ENCODE measurements at regions not wholly inside any gene's neighbourhood (a gene's known extent, or its start where the extent isn't known, plus 50 kb on each side); places are given as distances from the start of the nearest gene placed in this dataset.
A peak's percentile ranks its signal among the peaks of the same experiment; 100 is the strongest.
"Not testable (repeated sequence)": the region's sequence is repeated elsewhere in the genome, so short reads cannot be mapped to it uniquely, and the experiment has no call there.

DNA sequence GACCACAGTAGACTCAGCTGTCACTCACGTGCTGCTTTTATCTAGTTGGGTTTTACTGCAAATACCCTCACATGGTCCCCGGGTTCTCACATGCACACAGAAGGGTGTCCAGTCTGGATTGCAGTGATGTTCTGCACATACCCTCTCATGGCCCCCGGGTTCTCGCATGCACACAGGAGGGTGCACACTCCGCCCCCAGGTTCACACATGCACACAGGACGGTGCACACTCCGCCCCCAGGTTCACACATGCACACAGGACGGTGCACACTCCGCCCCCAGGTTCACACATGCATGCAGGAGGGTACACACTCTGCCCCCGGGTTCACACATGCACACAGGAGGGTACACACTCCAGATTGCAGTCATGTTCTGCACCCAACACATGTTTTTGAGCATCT, 224.3 kb downstream of the ERMARD start:
- DNase-seq, result peak; percentile 31
- intact Hi-C loops (cut with DNase I), result no loop called here

DNA sequence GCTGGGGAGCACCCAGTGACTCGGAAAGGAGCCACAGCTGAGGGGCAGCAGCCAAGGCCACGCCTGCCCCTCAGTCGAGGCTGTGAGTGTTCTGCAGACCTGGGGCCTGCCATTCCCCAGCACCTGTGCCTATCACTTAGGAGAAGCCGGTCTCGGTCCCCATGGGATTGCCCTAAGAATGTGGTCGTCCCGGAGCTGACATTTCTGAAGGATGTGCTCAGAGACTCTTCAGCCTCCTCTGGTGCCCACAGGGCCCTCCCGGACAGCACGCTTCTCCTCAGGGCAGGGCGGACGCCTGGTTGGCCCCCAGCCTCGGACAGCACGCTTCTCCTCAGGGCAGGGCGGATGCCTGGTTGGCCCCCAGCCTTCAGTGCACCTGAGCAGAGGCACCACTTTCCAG, 223.9 kb downstream of the ERMARD start:
- intact Hi-C loops (cut with DNase I), result no loop called here
- Histone ChIP-seq H3K27me3 (peaks cover 4% of the 10 kb centered on the region), H3K27ac (no peak overlapping the region), H3K4me3 (no peak overlapping the region), H3K4me1 (peaks cover 6% of the 10 kb centered on the region), H3K36me3 (no peaks in the 10 kb centered on the region), H3K9me3 (no peaks in the 10 kb centered on the region)
- DNase-seq (peak; percentile 57), ATAC-seq (no peak)
- TF ChIP-seq, protein P1, sequence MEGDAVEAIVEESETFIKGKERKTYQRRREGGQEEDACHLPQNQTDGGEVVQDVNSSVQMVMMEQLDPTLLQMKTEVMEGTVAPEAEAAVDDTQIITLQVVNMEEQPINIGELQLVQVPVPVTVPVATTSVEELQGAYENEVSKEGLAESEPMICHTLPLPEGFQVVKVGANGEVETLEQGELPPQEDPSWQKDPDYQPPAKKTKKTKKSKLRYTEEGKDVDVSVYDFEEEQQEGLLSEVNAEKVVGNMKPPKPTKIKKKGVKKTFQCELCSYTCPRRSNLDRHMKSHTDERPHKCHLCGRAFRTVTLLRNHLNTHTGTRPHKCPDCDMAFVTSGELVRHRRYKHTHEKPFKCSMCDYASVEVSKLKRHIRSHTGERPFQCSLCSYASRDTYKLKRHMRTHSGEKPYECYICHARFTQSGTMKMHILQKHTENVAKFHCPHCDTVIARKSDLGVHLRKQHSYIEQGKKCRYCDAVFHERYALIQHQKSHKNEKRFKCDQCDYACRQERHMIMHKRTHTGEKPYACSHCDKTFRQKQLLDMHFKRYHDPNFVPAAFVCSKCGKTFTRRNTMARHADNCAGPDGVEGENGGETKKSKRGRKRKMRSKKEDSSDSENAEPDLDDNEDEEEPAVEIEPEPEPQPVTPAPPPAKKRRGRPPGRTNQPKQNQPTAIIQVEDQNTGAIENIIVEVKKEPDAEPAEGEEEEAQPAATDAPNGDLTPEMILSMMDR (IDR thresholded peaks at IDR 0.05), result no peak

More for the DNA sequence above, 224.3 kb downstream of the ERMARD start:
- ATAC-seq, result no peak
- TF ChIP-seq, protein P1 (IDR thresholded peaks at IDR 0.05), result no peak
- Histone ChIP-seq H3K27me3 (peaks cover 6% of the 10 kb centered on the region), H3K36me3 (no peaks in the 10 kb centered on the region), H3K9me3 (no peaks in the 10 kb centered on the region), H3K4me3 (no peak overlapping the region), H3K4me1 (peaks cover 6% of the 10 kb centered on the region), H3K27ac (no peak overlapping the region)

DNA sequence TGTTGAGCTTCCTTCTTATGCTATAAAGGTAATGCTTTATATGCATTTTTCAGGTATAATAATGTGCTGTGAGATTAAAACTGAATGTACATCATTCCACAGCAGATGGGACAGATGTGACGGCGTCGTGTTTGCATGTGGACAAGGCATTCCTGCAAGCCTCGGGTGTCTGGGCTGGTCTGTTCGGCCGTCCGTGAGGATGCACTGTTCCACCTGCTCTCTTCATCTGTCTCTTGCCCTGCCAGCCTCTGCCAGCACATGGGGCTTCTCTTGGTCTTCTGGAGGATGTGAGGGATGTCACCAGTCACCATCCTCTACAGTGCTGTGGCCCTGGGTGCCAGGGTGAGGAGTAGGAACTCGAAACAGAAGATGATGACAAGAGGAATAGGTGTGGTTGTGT, 223.2 kb downstream of the ERMARD start:
- no peak for ATAC-seq
- peaks cover 6% of the 10 kb centered on the region for H3K4me1 ChIP-seq
- H3K27ac ChIP-seq, result no peak overlapping the region
- no peaks in the 10 kb centered on the region for H3K9me3 ChIP-seq
- no peaks in the 10 kb centered on the region for H3K36me3 ChIP-seq
- intact Hi-C loops (cut with DNase I), result no loop called here
- no peak overlapping the region for H3K4me3 ChIP-seq
- no peak for DNase-seq
- peaks cover 4% of the 10 kb centered on the region for H3K27me3 ChIP-seq
- TF ChIP-seq, protein P1 (IDR thresholded peaks at IDR 0.05), result no peak

DNA sequence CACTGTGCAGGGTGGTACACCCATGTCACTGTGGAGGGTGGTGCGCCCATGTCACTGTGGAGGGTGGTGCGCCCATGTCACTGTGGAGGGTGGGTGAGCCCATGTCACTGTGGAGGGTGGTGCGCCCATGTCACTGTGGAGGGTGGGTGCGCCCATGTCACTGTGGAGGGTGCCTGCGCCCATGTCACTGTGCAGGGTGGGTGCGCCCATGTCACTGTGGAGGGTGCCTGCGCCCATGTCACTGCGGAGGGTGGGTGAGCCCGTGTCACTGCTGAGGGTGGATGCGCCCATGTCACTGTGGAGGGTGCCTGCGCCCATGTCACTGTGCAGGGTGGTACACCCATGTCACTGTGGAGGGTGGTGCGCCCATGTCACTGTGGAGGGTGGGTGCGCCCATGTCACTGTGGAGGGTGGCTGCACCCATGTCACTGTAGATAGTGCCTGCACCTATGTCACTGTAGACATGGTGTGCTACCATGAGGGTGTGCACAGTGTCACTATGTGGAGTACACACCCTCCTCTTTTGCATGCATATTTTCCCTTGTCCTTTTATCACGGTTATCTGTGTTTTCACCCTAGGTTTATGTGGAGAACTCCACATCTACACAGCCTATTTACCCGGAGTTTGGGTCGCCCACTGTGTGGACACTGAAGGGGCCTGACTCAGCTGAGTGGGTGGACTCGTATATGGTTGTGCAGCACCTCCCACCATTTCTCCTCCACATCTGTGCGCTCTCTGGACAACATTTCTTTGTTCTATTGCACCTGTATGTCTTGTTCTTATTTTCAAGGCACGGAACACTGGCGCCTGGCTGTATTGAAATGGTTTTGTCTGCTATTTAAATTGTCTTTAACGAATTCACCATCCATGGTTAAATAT, 222.4 kb downstream of the ERMARD start:
- H3K4me3 ChIP-seq; H3K27ac ChIP-seq; H3K27me3 ChIP-seq; H3K9me3 ChIP-seq; H3K36me3 ChIP-seq; ATAC-seq; intact Hi-C loops (cut with DNase I); H3K4me1 ChIP-seq: not testable (repeated sequence)
- DNase-seq, result peak; percentile 57

DNA sequence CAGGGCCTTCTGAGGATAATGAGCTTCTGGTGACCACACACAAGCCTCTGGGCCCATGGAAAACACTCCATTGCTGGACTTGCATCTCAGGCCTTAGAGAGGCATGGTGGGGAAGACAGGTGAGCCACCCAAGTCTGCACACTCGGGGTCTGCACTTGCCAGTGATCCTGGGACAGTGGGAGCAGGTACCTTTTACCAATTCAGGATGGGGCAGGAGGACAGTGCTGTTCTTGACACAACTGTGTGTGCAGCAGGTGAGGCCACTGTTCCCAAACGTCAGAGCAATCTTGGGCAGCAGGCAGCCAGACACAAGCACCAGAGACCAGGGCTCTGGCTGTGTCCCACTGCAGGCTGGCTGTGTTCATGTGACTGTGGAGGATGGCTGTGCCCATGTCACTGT, 221.3 kb downstream of the ERMARD start:
- no peak overlapping the region for H3K4me3 ChIP-seq

DNA sequence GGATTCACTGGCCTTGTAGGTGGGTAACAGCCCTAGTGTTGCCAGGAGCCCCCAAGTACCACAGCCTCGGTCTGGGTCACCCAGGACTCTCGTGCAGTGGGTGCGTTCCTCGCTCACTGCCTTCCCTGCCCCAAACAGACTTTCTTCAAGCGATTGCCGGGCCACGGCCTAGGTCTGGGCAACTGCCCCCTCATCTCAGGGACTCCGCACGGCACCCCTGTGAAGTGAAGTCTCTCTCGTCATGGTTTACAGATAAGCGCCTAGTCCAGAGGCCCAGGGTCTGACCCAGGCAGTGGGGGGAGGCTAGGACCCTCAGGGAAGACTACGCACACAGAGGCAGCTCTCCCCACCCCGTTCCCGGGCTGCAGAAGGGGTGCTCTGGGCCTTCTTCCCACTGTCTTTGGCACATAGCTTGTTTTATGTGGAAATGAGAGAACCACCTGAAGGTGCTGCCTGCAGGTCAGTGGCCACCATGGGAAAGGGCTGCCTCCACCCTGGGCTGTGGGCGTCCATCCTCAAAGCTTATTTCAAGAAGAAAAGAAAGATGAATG, 220.8 kb downstream of the ERMARD start:
- intact Hi-C loops (cut with DNase I), result no loop called here
- no peaks in the 10 kb centered on the region for H3K9me3 ChIP-seq
- no peak overlapping the region for H3K27ac ChIP-seq
- ATAC-seq, result no peak
- peak; percentile 43 for DNase-seq
- H3K36me3 ChIP-seq, result no peaks in the 10 kb centered on the region
- TF ChIP-seq, protein P1 (IDR thresholded peaks at IDR 0.05), result no peak
- no peak overlapping the region for H3K4me3 ChIP-seq
- H3K4me1 ChIP-seq, result no peaks in the 10 kb centered on the region
- no peaks in the 10 kb centered on the region for H3K27me3 ChIP-seq

More for the DNA sequence above, 221.3 kb downstream of the ERMARD start:
- Histone ChIP-seq H3K9me3 (no peaks in the 10 kb centered on the region), H3K36me3 (no peaks in the 10 kb centered on the region), H3K27ac (no peak overlapping the region), H3K27me3 (no peaks in the 10 kb centered on the region), H3K4me1 (no peaks in the 10 kb centered on the region)
- intact Hi-C loops (cut with DNase I), result no loop called here
- ATAC-seq (no peak), DNase-seq (peak; percentile 45)
- TF ChIP-seq, protein P1 (IDR thresholded peaks at IDR 0.05), result no peak

All from upper lobe of right lung (tissue), 1 donor.